ENCODE measurements at regions not wholly inside any gene's neighbourhood (a gene's known extent, or its start where the extent isn't known, plus 50 kb on each side); places are given as distances from the start of the nearest gene placed in this dataset.

DNA sequence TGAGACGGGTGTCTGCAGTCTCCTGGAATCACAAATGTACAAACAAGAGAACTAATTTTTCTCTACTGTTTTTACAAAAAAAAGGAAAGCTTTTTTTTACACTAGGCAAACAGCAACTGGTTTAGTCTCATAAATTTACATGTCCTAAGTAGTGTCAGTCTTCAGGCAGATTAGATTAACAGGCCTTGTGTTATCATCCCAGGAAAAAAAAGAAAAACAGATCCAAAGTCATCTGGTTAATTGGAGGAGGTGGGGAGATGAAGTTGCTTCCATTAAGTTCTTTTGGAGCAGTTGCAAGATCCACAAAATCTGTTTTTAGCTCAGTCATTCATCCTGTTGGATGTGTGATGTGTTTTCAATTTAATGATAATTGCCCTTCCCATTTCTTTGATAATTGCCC is 363.5 kb upstream of the ADGRL2 start:
- TF ChIP-seq YY1 (IDR thresholded peaks at IDR 0.05; ENCODE audit: insufficient read depth, insufficient read length) (no peak), ZNF274 (IDR thresholded peaks at IDR 0.05; ENCODE audit: low read depth, low read length) (no peak)
